ENCODE measurements at regions not wholly inside any gene's neighbourhood (a gene's known extent, or its start where the extent isn't known, plus 50 kb on each side); places are given as distances from the start of the nearest gene placed in this dataset.

GRCh38 chr16:88328313-88328980 is 54.3 kb upstream of the ZNF469 start:
- H3K79me1 ChIP-seq (ENCODE audit: low read depth, low read length) = no peaks in the 10 kb centered on the region
- H2BK15ac ChIP-seq (ENCODE audit: low read length) = no peak overlapping the region
- POLR2A ChIA-PET (ENCODE audit: partially characterized antibody) = no interaction called here
- TF ChIP-seq ASH2L (IDR thresholded peaks at IDR 0.05; ENCODE audit: low read length) (no peak), TAF1 (IDR thresholded peaks at IDR 0.05; ENCODE audit: low read depth, low read length) (no peak), RXRA (IDR thresholded peaks at IDR 0.05; ENCODE audit: insufficient read depth, low read depth, low read length) (no peak), CREB1 (IDR thresholded peaks at IDR 0.05) (no peak), EGR1 (IDR thresholded peaks at IDR 0.05; ENCODE audit: borderline replicate concordance, low read depth, low read length) (no peak), TEAD4 (IDR thresholded peaks at IDR 0.05; ENCODE audit: low read depth, low read length) (no peak), ZNF274 (IDR thresholded peaks at IDR 0.05; ENCODE audit: borderline replicate concordance, extremely low read depth, low read length) (no peak), SIRT6 (IDR thresholded peaks at IDR 0.05; ENCODE audit: low read length) (no peak)

More at GRCh38 chr16:88328313-88328980, 54.3 kb upstream of the ZNF469 start:
- Histone ChIP-seq H2BK5ac (ENCODE audit: low read depth, low read length) (no peak overlapping the region), H2AFZ (ENCODE audit: low read length) (no peak overlapping the region), H3K36me3 (ENCODE audit: control insufficient read depth in 2 of 4, insufficient read depth in 4 of 4, low read length in 3 of 4) (no peaks in the 10 kb centered on the region), H4K8ac (ENCODE audit: extremely low read depth, insufficient read depth, low read length) (no peak overlapping the region), H2BK20ac (ENCODE audit: low read length) (no peak overlapping the region), H2AK5ac (ENCODE audit: low read depth, low read length) (no peak overlapping the region), H3K23me2 (ENCODE audit: low read depth, low read length) (peaks cover 11% of the 10 kb centered on the region; the same call in 1 of the 2 replicates), H4K91ac (replicated peaks; ENCODE audit: insufficient read length, low read length) (no peak overlapping the region), H4K5ac (ENCODE audit: insufficient read length, low read depth, low read length) (no peak overlapping the region), H2BK120ac (replicated peaks; ENCODE audit: low read depth, low read length) (no peak overlapping the region), H3K79me2 (ENCODE audit: control insufficient read depth in 1 of 2, insufficient read depth in 2 of 2, low read length in 2 of 2) (no peaks in the 10 kb centered on the region), H3K23ac (ENCODE audit: insufficient read length) (no peak overlapping the region), H3K27ac (ENCODE audit: low read depth, low read length) (no peak overlapping the region), H3K4me1 (replicated peaks in 1 of 4; ENCODE audit: control insufficient read depth in 3 of 4, insufficient read depth in 4 of 4, low read length in 3 of 4) (no peaks in the 10 kb centered on the region), H2BK12ac (ENCODE audit: low read depth, low read length) (no peak overlapping the region), H3K9ac (replicated peaks in 1 of 4; ENCODE audit: extremely low read depth in 1 of 4, low read depth in 3 of 4, low read length in 3 of 4) (no peak overlapping the region), H3K14ac (ENCODE audit: insufficient read length) (no peak overlapping the region), H3K9me3 (ENCODE audit: insufficient read depth in 2 of 2, low read depth in 1 of 2, low read length in 1 of 2) (peaks cover 0 to 4% of the 10 kb centered on the region in 2 experiments; a peak in 1 of 4 replicates), H4K20me1 (replicated peaks in 1 of 2; ENCODE audit: control insufficient read depth in 1 of 2, insufficient read depth in 2 of 2, low read length in 2 of 2) (peaks cover 0 to 8% of the 10 kb centered on the region in 2 experiments), H3K4ac (replicated peaks; ENCODE audit: insufficient read length, low read depth, low read length) (no peak overlapping the region), H3K27me3 (replicated peaks in 1 of 4; ENCODE audit: control insufficient read depth in 3 of 4, extremely low read depth in 1 of 4, insufficient read depth in 3 of 4, low read length in 3 of 4) (no peaks in the 10 kb centered on the region), H3K4me2 (ENCODE audit: insufficient read depth in 1 of 2, low read depth in 2 of 2, low read length in 2 of 2) (no peak overlapping the region), H3K4me3 (ENCODE audit: extremely low read depth in 1 of 4, insufficient read depth in 2 of 4, low read depth in 3 of 4, low read length in 4 of 4) (no peak overlapping the region), H3K18ac (ENCODE audit: extremely low read depth, low read length) (no peak overlapping the region), H3K56ac (replicated peaks; ENCODE audit: insufficient read length, low read depth, low read length) (no peak overlapping the region)
- FAIRE-seq = no peak
- 90% methylated on average over 15 of the region's 22 CpGs; no CpG with 5 or more reads in 1 of the 2 experiments for WGBS, 2 experiments (ENCODE audit: extremely low coverage in 1 of 2, insufficient coverage in 1 of 2, insufficient read length in 1 of 2, insufficient replicate concordance in 2 of 2, low coverage in 1 of 2, low lambda C conversion rate in 2 of 2, missing lambda C conversion rate in 1 of 2)
- DNase-seq (ENCODE audit: low read depth in 1 of 2, low spot score in 2 of 2) = no peak
- CTCF ChIA-PET (ENCODE audit: partially characterized antibody) = interaction anchor here (1.0 to 1.4 kb wide), 3 partner anchors 78 to 115 kb away, joined by 3 to 5 read pairs (median 3); no protein-coding TSS in a partner anchor

All from H1 (cell line).